SU-DHL-6 (cell line): ENCODE measurements at regions not wholly inside any gene's neighbourhood (a gene's known extent, or its start where the extent isn't known, plus 50 kb on each side); places are given as distances from the start of the nearest gene placed in this dataset.

Experiments used
- EZH2phosphoT487 ChIP-seq: fragments of 200-600 bp; sonication (generic), shearing (Covaris generic); conservative IDR thresholded peaks from 2 replicates; pipeline ENCODE4 v1.6.1; 2018; ENCODE audit warnings: mild to moderate bottlenecking, antibody characterized with exemption, low read length, moderate library complexity, mixed read lengths
- TF ChIP-seq, protein P1 (sequence below): fragments of 200-600 bp; sonication (generic); IDR thresholded peaks from one replicate; pipeline ENCODE4 v1.5.1; 2017; ENCODE audit warnings: antibody characterized with exemption, mild to moderate bottlenecking, low read length, moderate library complexity; ENCODE audit not compliant: insufficient read depth, poor library complexity, severe bottlenecking

DNA sequence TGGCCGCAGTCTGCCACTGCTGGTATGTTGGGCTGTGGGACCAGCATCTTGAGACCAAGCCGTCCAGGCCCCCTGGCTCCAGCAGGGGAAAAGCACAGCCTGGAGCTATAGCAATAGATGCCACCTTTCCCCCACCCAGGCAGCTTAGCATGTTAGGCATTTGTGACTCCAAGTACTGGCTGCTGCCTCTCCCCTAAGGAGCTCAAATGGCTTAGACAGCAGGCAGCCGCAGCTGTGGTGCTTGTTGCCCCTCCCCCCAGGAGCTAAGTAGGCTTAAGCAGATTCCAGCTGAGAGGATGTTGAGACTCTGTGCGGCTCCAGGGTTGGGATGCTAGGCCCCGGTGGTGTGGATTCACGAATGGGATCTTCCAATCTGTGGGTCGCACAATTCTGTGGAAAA lies 88.8 kb upstream of the ANKFN1 start:
- TF ChIP-seq, protein P1, sequence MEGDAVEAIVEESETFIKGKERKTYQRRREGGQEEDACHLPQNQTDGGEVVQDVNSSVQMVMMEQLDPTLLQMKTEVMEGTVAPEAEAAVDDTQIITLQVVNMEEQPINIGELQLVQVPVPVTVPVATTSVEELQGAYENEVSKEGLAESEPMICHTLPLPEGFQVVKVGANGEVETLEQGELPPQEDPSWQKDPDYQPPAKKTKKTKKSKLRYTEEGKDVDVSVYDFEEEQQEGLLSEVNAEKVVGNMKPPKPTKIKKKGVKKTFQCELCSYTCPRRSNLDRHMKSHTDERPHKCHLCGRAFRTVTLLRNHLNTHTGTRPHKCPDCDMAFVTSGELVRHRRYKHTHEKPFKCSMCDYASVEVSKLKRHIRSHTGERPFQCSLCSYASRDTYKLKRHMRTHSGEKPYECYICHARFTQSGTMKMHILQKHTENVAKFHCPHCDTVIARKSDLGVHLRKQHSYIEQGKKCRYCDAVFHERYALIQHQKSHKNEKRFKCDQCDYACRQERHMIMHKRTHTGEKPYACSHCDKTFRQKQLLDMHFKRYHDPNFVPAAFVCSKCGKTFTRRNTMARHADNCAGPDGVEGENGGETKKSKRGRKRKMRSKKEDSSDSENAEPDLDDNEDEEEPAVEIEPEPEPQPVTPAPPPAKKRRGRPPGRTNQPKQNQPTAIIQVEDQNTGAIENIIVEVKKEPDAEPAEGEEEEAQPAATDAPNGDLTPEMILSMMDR, result no peak
- no peak for TF ChIP-seq EZH2phosphoT487
